ENCODE measurements at regions not wholly inside any gene's neighbourhood (a gene's known extent, or its start where the extent isn't known, plus 50 kb on each side); places are given as distances from the start of the nearest gene placed in this dataset.

DNA sequence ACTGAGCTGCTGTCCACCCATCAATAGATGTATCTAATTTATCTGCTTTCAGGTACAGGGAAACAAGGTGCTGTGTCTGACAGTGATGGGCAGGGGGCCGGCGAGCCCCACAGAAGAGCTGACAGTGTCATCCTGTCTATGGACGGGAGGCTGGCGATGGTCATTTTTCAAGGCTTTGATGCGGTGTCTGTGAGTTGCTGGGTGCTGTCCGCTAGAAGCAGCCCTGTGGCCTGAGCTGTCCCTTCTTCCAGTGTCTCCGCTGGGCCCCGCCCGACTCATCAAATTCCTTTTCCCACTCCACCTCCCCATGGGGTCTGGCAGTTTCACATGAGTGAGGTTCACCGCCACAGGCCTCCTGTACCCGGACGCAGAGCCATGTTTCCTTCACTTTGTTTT lies 161.4 kb upstream of the PMEPA1 start:
- TF ChIP-seq EZH2 (IDR thresholded peaks at IDR 0.05; ENCODE audit: borderline replicate concordance, low read depth, low read length, poor library complexity, severe bottlenecking) = no peak
- TF ChIP-seq, protein P1, sequence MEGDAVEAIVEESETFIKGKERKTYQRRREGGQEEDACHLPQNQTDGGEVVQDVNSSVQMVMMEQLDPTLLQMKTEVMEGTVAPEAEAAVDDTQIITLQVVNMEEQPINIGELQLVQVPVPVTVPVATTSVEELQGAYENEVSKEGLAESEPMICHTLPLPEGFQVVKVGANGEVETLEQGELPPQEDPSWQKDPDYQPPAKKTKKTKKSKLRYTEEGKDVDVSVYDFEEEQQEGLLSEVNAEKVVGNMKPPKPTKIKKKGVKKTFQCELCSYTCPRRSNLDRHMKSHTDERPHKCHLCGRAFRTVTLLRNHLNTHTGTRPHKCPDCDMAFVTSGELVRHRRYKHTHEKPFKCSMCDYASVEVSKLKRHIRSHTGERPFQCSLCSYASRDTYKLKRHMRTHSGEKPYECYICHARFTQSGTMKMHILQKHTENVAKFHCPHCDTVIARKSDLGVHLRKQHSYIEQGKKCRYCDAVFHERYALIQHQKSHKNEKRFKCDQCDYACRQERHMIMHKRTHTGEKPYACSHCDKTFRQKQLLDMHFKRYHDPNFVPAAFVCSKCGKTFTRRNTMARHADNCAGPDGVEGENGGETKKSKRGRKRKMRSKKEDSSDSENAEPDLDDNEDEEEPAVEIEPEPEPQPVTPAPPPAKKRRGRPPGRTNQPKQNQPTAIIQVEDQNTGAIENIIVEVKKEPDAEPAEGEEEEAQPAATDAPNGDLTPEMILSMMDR (conservative IDR thresholded peaks at IDR 0.05; ENCODE audit: low read depth, low read length) = no peak
